ENCODE measurements at regions not wholly inside any gene's neighbourhood (a gene's known extent, or its start where the extent isn't known, plus 50 kb on each side); places are given as distances from the start of the nearest gene placed in this dataset.

GRCh38 chr6:119480961-119481497 is 131.5 kb upstream of the MAN1A1 start:
- DNase-seq: no peak

DNA sequence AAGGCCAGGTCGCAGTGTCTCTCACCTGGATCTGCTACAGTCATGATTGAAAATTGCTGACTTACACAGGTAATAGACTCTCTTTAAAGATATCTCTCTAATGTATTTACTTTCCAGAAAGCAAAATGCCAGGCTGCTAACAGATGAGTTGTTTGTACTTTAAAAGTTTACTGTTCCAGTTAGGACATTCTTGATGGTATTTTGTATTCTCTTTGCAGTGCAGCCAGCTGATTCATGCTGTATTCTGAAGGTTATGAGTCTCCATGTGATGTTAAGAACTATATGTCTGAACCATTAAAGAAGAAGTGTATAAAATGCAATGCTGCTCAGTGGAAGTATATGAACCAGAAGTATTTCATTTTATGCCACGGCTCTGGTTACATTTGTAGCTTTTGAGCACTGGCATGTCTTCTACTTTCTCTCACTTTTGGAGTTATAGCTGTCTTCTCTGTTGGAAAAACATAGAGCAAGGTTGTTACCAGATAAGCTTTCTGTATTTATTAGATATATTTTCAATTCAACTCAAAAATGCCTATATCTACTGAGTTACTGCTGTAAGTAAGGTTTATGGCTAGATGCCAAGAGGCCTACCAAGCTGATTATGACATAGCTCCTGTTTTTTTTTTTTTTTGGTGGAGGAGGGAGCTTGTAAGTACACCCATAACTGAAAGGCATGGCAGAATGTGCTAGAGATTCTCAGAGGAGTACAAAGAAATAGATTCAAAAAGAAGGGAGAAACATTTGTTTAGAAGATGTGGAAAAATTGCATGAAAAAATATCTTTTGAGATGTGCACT is 130.5 kb upstream of the MAN1A1 start:
- no peak for DNase-seq

DNA sequence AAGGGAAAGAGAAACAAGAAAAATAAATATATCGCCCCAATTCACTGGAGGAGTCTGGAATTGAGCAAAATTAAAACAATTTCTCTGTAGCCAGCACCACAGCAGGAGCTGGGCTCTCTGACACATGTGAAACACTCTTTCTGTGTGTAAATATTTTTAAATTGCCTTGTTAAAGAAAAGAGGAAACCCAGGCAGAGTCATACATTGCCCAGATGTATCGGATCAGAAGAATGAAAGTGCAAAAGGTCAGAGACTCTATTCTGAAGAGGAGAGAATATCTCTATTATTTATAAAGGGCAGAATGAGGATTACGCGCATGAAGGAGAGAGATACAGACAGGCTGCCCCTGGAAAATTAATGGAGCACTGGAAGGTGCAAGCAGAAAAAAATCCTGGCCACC is 127.0 kb upstream of the MAN1A1 start:
- DNase-seq: no peak

DNA sequence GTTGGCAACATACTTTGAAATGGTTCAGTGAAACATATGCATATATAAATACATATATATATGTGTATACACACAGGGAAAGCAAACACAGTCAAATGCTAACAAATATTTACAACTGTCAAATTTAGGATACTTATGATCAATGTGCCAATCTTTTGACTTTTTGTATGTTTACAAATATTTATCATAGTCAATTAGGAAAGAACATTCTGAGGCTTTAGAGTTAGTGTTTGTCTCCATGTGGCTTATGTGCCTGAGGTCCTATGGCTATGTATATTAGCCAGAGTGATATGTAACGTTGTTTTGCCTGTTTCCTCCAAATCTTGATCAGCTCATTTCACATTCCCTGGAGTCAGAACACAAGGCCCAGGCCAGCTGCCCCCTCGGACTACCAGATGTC is 126.5 kb upstream of the MAN1A1 start:
- no peak for DNase-seq

GRCh38 chr6:119470893-119471542 is 121.5 kb upstream of the MAN1A1 start:
- no peak for DNase-seq

DNA sequence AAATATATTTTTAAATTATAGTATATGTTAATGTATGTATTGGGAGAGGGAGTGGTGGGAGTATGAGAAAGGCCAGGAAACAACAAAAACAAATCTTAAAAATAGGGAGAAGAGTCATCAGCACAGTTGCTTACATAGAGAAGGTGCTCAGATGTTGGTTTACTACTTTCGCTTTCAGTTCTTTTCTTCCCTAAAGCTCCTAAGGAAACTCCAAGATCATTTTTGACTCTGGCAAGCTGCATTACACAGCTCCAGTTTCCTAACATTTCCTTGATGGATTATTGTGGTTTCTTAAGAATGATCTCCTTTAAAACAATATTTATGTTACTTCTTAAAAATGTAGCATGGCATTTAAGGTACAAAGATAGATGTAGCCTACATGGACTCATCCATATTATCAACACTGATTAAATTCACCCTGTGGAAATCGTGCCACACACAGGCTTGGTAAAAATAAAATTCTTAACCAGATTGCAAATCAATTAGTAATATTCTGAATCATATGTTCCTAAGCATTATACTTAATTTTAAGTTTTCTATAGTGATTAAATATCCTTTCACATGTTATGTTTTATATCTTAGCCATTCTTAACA is 118.0 kb upstream of the MAN1A1 start:
- DNase-seq: no peak

DNA sequence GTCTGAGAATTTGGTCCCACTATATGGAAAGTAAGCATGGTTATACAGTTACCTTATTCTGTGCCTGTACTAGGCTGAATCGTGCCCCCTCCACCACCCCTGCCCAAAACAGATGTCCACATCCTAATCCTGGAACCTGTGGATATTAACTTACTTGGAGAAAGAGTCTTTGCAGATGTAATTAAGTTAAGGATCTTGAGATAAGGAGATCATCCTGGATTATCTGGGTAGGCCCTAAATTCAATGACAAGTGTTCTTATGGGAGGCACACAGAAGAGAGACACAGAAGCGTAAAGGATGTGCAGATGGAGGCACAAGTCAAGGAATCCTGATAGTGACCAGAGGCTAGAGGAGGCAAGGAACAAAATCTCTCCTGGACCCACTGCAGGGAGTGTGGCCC is 116.7 kb upstream of the MAN1A1 start:
- no peak for DNase-seq

GRCh38 chr6:119463081-119463626 is 113.6 kb upstream of the MAN1A1 start:
- no peak for DNase-seq

GRCh38 chr6:119461187-119461586 is 111.6 kb upstream of the MAN1A1 start:
- DNase-seq: no peak

- DNase-seq: no peak
These were observed 109.8 kb upstream of the MAN1A1 start for GRCh38 chr6:119459207-119459974.

GRCh38 chr6:119454714-119455113 is 105.2 kb upstream of the MAN1A1 start:
- no peak for DNase-seq

DNA sequence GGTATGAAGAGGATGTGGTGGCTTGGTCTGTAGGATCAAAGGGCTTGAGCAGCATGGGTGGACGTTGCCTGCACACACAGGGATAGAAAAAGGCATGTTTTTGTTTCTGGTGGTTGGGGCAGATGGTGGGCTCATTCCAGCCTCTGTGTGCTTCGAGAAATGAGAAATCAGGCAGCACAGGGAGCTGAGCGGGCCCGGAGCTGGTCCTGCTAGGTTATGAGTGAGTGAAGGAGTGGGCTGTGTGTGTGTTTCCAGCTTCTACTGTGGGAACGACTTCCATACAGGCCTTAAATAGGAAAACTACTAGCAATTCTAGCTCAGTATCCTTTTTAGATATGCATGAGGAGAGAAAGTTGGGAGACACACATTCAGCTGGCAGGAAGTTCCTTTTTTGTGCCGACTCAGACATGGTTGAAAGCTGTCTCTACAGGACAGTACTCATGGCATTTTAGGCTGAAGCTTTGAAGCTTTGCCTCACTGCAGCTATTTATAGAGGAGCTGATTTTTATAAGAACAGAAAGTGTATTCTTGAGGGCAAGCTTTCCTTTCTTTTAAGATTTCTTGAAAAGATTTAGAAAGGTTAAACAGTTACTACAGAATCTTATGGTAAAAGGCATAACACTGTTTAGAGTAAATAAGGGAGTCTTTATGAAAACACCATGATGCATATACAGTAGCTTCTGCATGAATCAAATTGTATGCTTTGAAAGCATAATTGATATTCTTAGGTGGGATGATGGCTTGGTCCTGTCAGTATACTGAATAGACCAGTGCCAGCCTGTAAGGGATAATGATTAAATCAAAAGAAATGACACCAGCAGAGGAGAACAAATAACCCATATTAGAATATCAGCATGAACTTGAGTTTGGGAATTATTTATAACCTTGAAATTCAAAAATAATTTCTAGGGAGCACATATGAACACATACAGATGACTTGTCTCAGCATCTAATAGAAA is 104.0 kb upstream of the MAN1A1 start:
- DNase-seq: no peak

GRCh38 chr6:119449331-119450156 is 100.0 kb upstream of the MAN1A1 start:
- DNase-seq: no peak

GRCh38 chr6:119447921-119448320 is 98.4 kb upstream of the MAN1A1 start:
- no peak for DNase-seq

- DNase-seq: no peak
These were observed 97.0 kb upstream of the MAN1A1 start for GRCh38 chr6:119446609-119447008.

DNA sequence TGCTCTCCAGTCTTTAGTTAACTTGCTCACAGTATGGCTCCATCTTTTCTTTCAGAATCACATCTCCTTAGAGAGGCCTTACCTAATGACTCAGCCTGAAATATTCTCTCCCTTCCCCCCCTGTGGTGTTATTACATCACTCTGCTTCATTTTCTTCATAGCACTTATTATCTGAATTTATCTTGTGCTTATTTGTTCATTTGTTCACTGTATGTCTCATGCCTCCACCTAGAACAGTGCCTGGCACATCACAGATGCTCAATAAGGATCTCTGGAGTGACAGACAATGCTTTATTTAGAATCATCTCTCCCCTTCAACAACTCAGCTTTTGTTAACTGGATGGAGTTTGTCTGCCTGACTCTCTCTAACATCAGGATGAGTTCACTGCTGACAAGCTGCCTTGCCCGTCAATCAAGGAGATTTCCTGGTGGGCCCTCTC is 96.6 kb upstream of the MAN1A1 start:
- DNase-seq: no peak

DNA sequence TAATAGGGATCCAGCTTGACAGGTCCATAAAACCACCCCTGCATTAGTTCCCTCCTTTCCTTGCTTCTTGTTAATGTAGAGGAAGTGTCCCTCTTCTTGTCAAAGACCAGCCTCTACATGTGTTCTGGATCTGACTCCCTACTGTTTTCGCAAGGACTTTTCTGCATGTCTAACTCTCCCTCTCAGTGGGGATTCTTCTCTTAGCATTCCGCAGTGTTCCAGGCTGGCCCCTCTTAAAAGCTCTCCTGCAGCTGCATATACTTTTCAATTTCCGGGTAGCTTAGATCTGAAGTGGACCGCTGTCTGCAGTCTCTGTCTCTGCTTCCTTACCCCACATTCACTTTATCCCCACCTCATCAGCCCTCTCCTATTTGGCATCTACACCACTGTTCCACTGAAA is 96.1 kb upstream of the MAN1A1 start:
- DNase-seq: no peak

- no peak for DNase-seq
These were observed 95.3 kb upstream of the MAN1A1 start for GRCh38 chr6:119444642-119445557.

Measured in occipital lobe (tissue), 1 donor.